Esophagus muscularis mucosa (tissue), 4 donors: ENCODE measurements at regions not wholly inside any gene's neighbourhood (a gene's known extent, or its start where the extent isn't known, plus 50 kb on each side); places are given as distances from the start of the nearest gene placed in this dataset.

Experiments
- DNase-seq: peaks from one replicate; pipeline ENCODE4 v3.0.0-alpha.2; 2017; ENCODE audit errors: extremely low spot score
- H3K27ac ChIP-seq, 4 donors: fragments of 200-600 bp; sonication (generic); replicated peaks in 1 of 4; 1 replicate in 3 of 4; 2 replicates in 1 of 4; pipeline ENCODE4 v1.5.1; 2016 to 2019; ENCODE audit warnings: mild to moderate bottlenecking in 1 of 4
- H3K27me3 ChIP-seq, 4 donors: fragments of 200-600 bp; sonication (generic); one replicate each; pipeline versions ENCODE4 v1.5.1 to v1.6.0; 2016 to 2019
- H3K36me3 ChIP-seq, 4 donors: fragments of 200-600 bp; sonication (generic); one replicate each; pipeline ENCODE4 v1.5.1; 2016 to 2019
- H3K4me1 ChIP-seq, 4 donors: fragments of 200-600 bp; sonication (generic); one replicate each; pipeline ENCODE4 v1.5.1; 2016 to 2019
- H3K4me3 ChIP-seq, 4 donors: fragments of 200-600 bp; sonication (generic); 1 replicate in 2 of 4; 2 replicates in 2 of 4; pipeline ENCODE4 v1.5.1; 2016 to 2019; ENCODE audit warnings: mild to moderate bottlenecking in 4 of 4, moderate library complexity in 1 of 4
- H3K9me3 ChIP-seq, 4 donors: fragments of 200-600 bp; sonication (generic); 1 replicate in 3 of 4; 2 replicates in 1 of 4; pipeline ENCODE4 v1.5.1; 2016 to 2019
- CTCF ChIP-seq, 3 experiments: fragments of 200-600 bp in 2 of 3; fragments of 450-650 bp in 1 of 3; sonication (generic) in 2 of 3; IDR thresholded peaks; one replicate each; pipeline ENCODE4 v1.5.1; 2017 to 2019; ENCODE audit warnings: antibody characterized with exemption in 3 of 3, mild to moderate bottlenecking in 2 of 3, moderate library complexity in 1 of 3
- EP300 ChIP-seq: sonication (generic); formaldehyde crosslinking; IDR thresholded peaks from one replicate; pipeline ENCODE4 v1.6.1; 2017; ENCODE audit warnings: antibody characterized with exemption
- POLR2A ChIP-seq: fragments of 450-650 bp; IDR thresholded peaks from one replicate; pipeline ENCODE4 v1.6.1; 2017; ENCODE audit warnings: antibody characterized with exemption, moderate library complexity, mild to moderate bottlenecking, low read depth
- POLR2AphosphoS5 ChIP-seq, 2 donors: sonication (generic); formaldehyde crosslinking; IDR thresholded peaks; one replicate each; pipeline ENCODE4 v1.6.1; 2017; ENCODE audit warnings: antibody characterized with exemption in 2 of 2
- WGBS: methylation state at CpG from one replicate; pipeline ENCODE4 v1.1.5; 2018; 5-methylcytosine and 5-hydroxymethylcytosine counted together
- intact Hi-C: fragments of 100-400 bp; cut with DNase I; formaldehyde crosslinking; loops from one replicate; pipeline ENCODE4 v1.15.1; 2023

- intact Hi-C loops: no loop called here
- Histone ChIP-seq H3K27me3 (peaks cover 0 to 65% (median 0%) of the 10 kb centered on the region in 4 donors), H3K9me3 (no peaks in the 10 kb centered on the region), H3K27ac (no peak overlapping the region), H3K36me3 (no peaks in the 10 kb centered on the region), H3K4me3 (no peak overlapping the region), H3K4me1 (no peaks in the 10 kb centered on the region)
- 73% methylated on average over 5 of the region's 5 CpGs for WGBS
- TF ChIP-seq POLR2A: no peak
- no peak for TF ChIP-seq EP300
- TF ChIP-seq CTCF (IDR thresholded peaks at IDR 0.05): no peak
- no peak for TF ChIP-seq POLR2AphosphoS5 (IDR thresholded peaks at IDR 0.05)
- DNase-seq: no peak
These were observed 514.1 kb downstream of the MED13L start for GRCh38 chr12:115763376-115763775.

- TF ChIP-seq POLR2AphosphoS5 (IDR thresholded peaks at IDR 0.05) (no peak), CTCF (IDR thresholded peaks at IDR 0.05) (no peak), POLR2A (no peak), EP300 (no peak)
- Histone ChIP-seq H3K36me3 (no peaks in the 10 kb centered on the region), H3K27me3 (peaks cover 0 to 69% (median 0%) of the 10 kb centered on the region in 4 donors), H3K9me3 (no peaks in the 10 kb centered on the region), H3K27ac (no peak overlapping the region), H3K4me3 (no peak overlapping the region), H3K4me1 (no peaks in the 10 kb centered on the region)
- no peak for DNase-seq
- 66% methylated on average over 3 of the region's 3 CpGs for WGBS
- intact Hi-C loops: no loop called here
These were observed 514.6 kb downstream of the MED13L start for GRCh38 chr12:115762936-115763335.

- Histone ChIP-seq H3K36me3 (no peaks in the 10 kb centered on the region), H3K27ac (no peak overlapping the region), H3K9me3 (no peaks in the 10 kb centered on the region), H3K27me3 (peaks cover 0 to 67% (median 0%) of the 10 kb centered on the region in 4 donors), H3K4me3 (no peak overlapping the region), H3K4me1 (no peaks in the 10 kb centered on the region)
- intact Hi-C loops: no loop called here
- no peak for DNase-seq
- 86% methylated on average over 2 of the region's 2 CpGs for WGBS
- TF ChIP-seq EP300 (no peak), POLR2A (no peak), CTCF (IDR thresholded peaks at IDR 0.05) (no peak), POLR2AphosphoS5 (IDR thresholded peaks at IDR 0.05) (no peak)
These were observed 515.7 kb downstream of the MED13L start for GRCh38 chr12:115761784-115762183.

GRCh38 chr12:115760231-115760630 is 517.3 kb downstream of the MED13L start:
- WGBS: 57% methylated on average over 5 of the region's 5 CpGs
- intact Hi-C loops: no loop called here
- Histone ChIP-seq H3K36me3 (no peaks in the 10 kb centered on the region), H3K4me3 (no peak overlapping the region), H3K4me1 (no peaks in the 10 kb centered on the region), H3K27me3 (peaks cover 0 to 62% (median 0%) of the 10 kb centered on the region in 4 donors), H3K27ac (no peak overlapping the region), H3K9me3 (no peaks in the 10 kb centered on the region)
- no peak for DNase-seq
- TF ChIP-seq POLR2AphosphoS5 (IDR thresholded peaks at IDR 0.05): no peak
- TF ChIP-seq POLR2A: no peak
- no peak for TF ChIP-seq EP300
- TF ChIP-seq CTCF (IDR thresholded peaks at IDR 0.05): no peak
